Gastroesophageal sphincter (tissue), 3 donors: ENCODE measurements at regions not wholly inside any gene's neighbourhood (a gene's known extent, or its start where the extent isn't known, plus 50 kb on each side); places are given as distances from the start of the nearest gene placed in this dataset.

ENCODE experiments used
- EP300 ChIP-seq: sonication (generic); formaldehyde crosslinking; IDR thresholded peaks from one replicate; pipeline ENCODE4 v1.6.1; 2017; ENCODE audit warnings: antibody characterized with exemption, mild to moderate bottlenecking
- POLR2A ChIP-seq, 2 donors: fragments of 450-650 bp; IDR thresholded peaks; one replicate each; pipeline ENCODE4 v1.6.1; 2017; ENCODE audit warnings: antibody characterized with exemption in 2 of 2, mild to moderate bottlenecking in 2 of 2, moderate library complexity in 1 of 2
- POLR2AphosphoS5 ChIP-seq: sonication (generic); formaldehyde crosslinking; IDR thresholded peaks from one replicate; pipeline ENCODE4 v1.6.1; 2017; ENCODE audit warnings: antibody characterized with exemption
- TF ChIP-seq, protein P1 (sequence below), 4 experiments: fragments of 200-600 bp in 2 of 4; fragments of 450-650 bp in 2 of 4; sonication (generic) in 1 of 4; IDR thresholded peaks; one replicate each; pipeline ENCODE4 v1.5.1; 2017 to 2019; ENCODE audit warnings: antibody characterized with exemption in 4 of 4, mild to moderate bottlenecking in 2 of 4, moderate library complexity in 2 of 4

- TF ChIP-seq, protein P1, sequence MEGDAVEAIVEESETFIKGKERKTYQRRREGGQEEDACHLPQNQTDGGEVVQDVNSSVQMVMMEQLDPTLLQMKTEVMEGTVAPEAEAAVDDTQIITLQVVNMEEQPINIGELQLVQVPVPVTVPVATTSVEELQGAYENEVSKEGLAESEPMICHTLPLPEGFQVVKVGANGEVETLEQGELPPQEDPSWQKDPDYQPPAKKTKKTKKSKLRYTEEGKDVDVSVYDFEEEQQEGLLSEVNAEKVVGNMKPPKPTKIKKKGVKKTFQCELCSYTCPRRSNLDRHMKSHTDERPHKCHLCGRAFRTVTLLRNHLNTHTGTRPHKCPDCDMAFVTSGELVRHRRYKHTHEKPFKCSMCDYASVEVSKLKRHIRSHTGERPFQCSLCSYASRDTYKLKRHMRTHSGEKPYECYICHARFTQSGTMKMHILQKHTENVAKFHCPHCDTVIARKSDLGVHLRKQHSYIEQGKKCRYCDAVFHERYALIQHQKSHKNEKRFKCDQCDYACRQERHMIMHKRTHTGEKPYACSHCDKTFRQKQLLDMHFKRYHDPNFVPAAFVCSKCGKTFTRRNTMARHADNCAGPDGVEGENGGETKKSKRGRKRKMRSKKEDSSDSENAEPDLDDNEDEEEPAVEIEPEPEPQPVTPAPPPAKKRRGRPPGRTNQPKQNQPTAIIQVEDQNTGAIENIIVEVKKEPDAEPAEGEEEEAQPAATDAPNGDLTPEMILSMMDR (IDR thresholded peaks at IDR 0.05) = no peak
- TF ChIP-seq POLR2AphosphoS5 (no peak), POLR2A (IDR thresholded peaks at IDR 0.05) (no peak), EP300 (no peak)
Observed at GRCh38 chr15:96023081-96023480, 307.4 kb upstream of the NR2F2 start.
